K562 (cell line): ENCODE measurements at regions not wholly inside any gene's neighbourhood (a gene's known extent, or its start where the extent isn't known, plus 50 kb on each side); places are given as distances from the start of the nearest gene placed in this dataset.

Source experiments
- ATAC-seq: fragments of 200-7000 bp; cut with Tn5 transposase; 3 replicates; pipeline ENCODE4 v1.9.1; 2020; ENCODE audit warnings: moderate library complexity
- BruUV-seq: library from RNA; stranded (reverse); fragments of 400-500 nt; replicated peaks from 2 replicates; lab custom pipeline; 2021; lab: Mats Ljungman, UMichigan
- CTCF ChIA-PET: fragments of 300-600 bp; formaldehyde crosslinking; extraction: SDS; loops from one replicate; lab custom pipeline; 2021; ENCODE audit warnings: low intra/inter-chr PET ratio; lab: Yijun Ruan, JAX
- POLR2A ChIA-PET: fragments of 300-600, 350-650 bp; sonication (Branson Sonifier 250); formaldehyde crosslinking; extraction: SDS; loops from one replicate; lab custom pipeline; 2021; ENCODE audit warnings: antibody characterized with exemption, inconsistent platforms; lab: Yijun Ruan, JAX
- DNase-seq, 4 experiments: peaks; one replicate each; pipeline versions ENCODE4 v3.0.0 to v3.0.0-alpha.2; 2011 to 2018; ENCODE audit warnings: low spot score in 3 of 4, mixed read lengths in 3 of 4; ENCODE audit errors: extremely low read depth in 1 of 4
- FAIRE-seq: peaks from 2 replicates; lab custom pipeline; 2011; peaks lifted over from hg19 to GRCh38; lab: Jason Lieb, UNC
- H2AFZ ChIP-seq: 2 replicates; pipeline ENCODE4 v1.6.0; 2011; ENCODE audit warnings: low read depth, low read length, control low read depth, inconsistent platforms
- H3K27ac ChIP-seq: fragments of 200-600 bp; 3 replicates; pipeline ENCODE4 v1.8.0; 2011; ENCODE audit warnings: low read depth, mild to moderate bottlenecking, control low read depth, inconsistent platforms, low read length, moderate library complexity, mixed read lengths; ENCODE audit errors: extremely low read depth
- H3K27me3 ChIP-seq, 2 experiments: fragments of 300-600 bp in 1 of 2; 2 replicates in 1 of 2; 3 replicates in 1 of 2; pipeline versions ENCODE4 v1.6.0 to v1.8.0; 2011; ENCODE audit warnings: inconsistent platforms in 2 of 2, low read length in 2 of 2, mild to moderate bottlenecking in 1 of 2, mixed read lengths in 1 of 2, moderate library complexity in 1 of 2; ENCODE audit not compliant: control insufficient read depth in 2 of 2, insufficient read depth in 2 of 2
- H3K36me3 ChIP-seq: fragments of 300-600 bp; 3 replicates; pipeline ENCODE4 v1.8.0; 2011; ENCODE audit warnings: mild to moderate bottlenecking, low read length, inconsistent platforms; ENCODE audit not compliant: control insufficient read depth, insufficient read depth
- H3K4me1 ChIP-seq, 2 experiments: fragments of 200-600 bp in 1 of 2; replicated peaks in 1 of 2; 2 replicates in 1 of 2; 3 replicates in 1 of 2; pipeline versions ENCODE4 v1.5.1 to v1.8.0; 2011; ENCODE audit warnings: inconsistent platforms in 2 of 2, low read length in 2 of 2, mild to moderate bottlenecking in 1 of 2, mixed read lengths in 1 of 2, moderate library complexity in 1 of 2; ENCODE audit not compliant: control insufficient read depth in 2 of 2, insufficient read depth in 2 of 2
- H3K4me2 ChIP-seq: 2 replicates; pipeline ENCODE4 v1.6.1; 2011; ENCODE audit warnings: low read length, control low read depth, inconsistent platforms, mixed read lengths; ENCODE audit not compliant: insufficient read depth
- H3K4me3 ChIP-seq: fragments of 200-600 bp; sonication (generic), shearing (Covaris generic); 2 replicates; pipeline ENCODE4 v1.5.1; 2016; ENCODE audit warnings: control low read depth, inconsistent platforms
- H3K79me2 ChIP-seq: fragments of 200-600 bp; 3 replicates; pipeline ENCODE4 v1.8.0; 2011; ENCODE audit warnings: low read length, inconsistent platforms; ENCODE audit not compliant: control insufficient read depth, insufficient read depth
- H3K9ac ChIP-seq, 2 experiments: 2 replicates each; pipeline versions ENCODE4 v1.6.0 to v1.6.1; 2011; ENCODE audit warnings: low read depth in 2 of 2, low read length in 2 of 2, control low read depth in 1 of 2, inconsistent platforms in 1 of 2, mild to moderate bottlenecking in 1 of 2, mixed read lengths in 1 of 2; ENCODE audit not compliant: insufficient read depth in 1 of 2
- H3K9me1 ChIP-seq: one replicate; pipeline ENCODE4 v1.6.0; 2011; ENCODE audit warnings: inconsistent platforms, mild to moderate bottlenecking, low read length, moderate library complexity; ENCODE audit not compliant: control insufficient read depth, insufficient read depth
- H3K9me3 ChIP-seq: replicated peaks from 2 replicates; pipeline ENCODE4 v1.5.1; 2011; ENCODE audit warnings: low read depth, low read length, inconsistent platforms; ENCODE audit not compliant: control insufficient read depth, insufficient read depth
- H4K20me1 ChIP-seq: replicated peaks from 2 replicates; pipeline ENCODE4 v1.6.1; 2011; ENCODE audit warnings: low read length, inconsistent platforms, mixed read lengths; ENCODE audit not compliant: control insufficient read depth, insufficient read depth
- CHCHD3 ChIP-seq: fragments of 250-450 bp; sonication (Bioruptor Pico); IDR thresholded peaks from 2 replicates; pipeline ENCODE4 v2.1.2; 2022; ENCODE audit warnings: mild to moderate bottlenecking
- CTBP1 ChIP-seq: fragments of 450-650 bp; IDR thresholded peaks from 2 replicates; pipeline ENCODE4 v1.6.1; 2016; ENCODE audit warnings: borderline replicate concordance
- TRIM28 ChIP-seq: fragments of 450-650 bp; IDR thresholded peaks from 2 replicates; pipeline ENCODE4 v1.6.1; 2017
- ZNF140 ChIP-seq: fragments of 250-450 bp; sonication (Bioruptor Pico); IDR thresholded peaks from 2 replicates; pipeline ENCODE4 v1.8.0; 2021; ENCODE audit warnings: moderate library complexity, mild to moderate bottlenecking, inconsistent platforms
- WGBS: fragments of 100-300 bp; shearing (Covaris generic); methylation state at CpG from one replicate; pipeline ENCODE4 v1.1.6; 2016; ENCODE audit warnings: low coverage, mixed read lengths; ENCODE audit not compliant: insufficient coverage; ENCODE audit errors: missing lambda C conversion rate; 5-methylcytosine and 5-hydroxymethylcytosine counted together
- in situ Hi-C: fragments of 300-500 bp; cut with MboI; formaldehyde crosslinking; loops from 4 replicates; pipeline ENCODE4 v1.15.0; 2018; ENCODE audit warnings: inconsistent platforms, mixed read lengths
- intact Hi-C: fragments of 100-400 bp; cut with micrococcal nuclease; formaldehyde crosslinking; loops from 2 replicates; pipeline ENCODE4 v1.14.2; 2022
- TF ChIP-seq, protein P1 (sequence below): fragments of 250-450 bp; sonication (Bioruptor Pico); IDR thresholded peaks from 2 replicates; pipeline ENCODE4 v1.9.0; 2021; ENCODE audit warnings: mild to moderate bottlenecking, inconsistent platforms
- TF ChIP-seq, protein P2 (sequence below): fragments of 450-650 bp; formaldehyde crosslinking; IDR thresholded peaks from 2 replicates; pipeline ENCODE4 v1.4.0; 2020; ENCODE audit warnings: mild to moderate bottlenecking, moderate library complexity

GRCh38 chr19:31863122-31863521 lies 482.3 kb upstream of the ZNF507 start:
- POLR2A ChIA-PET: interaction anchor here (0.6 kb wide), 1 partner anchor 1570 kb away, joined by 4 read pairs; no protein-coding TSS in a partner anchor
- FAIRE-seq: peak; percentile 58

More at GRCh38 chr19:31863122-31863521, 482.3 kb upstream of the ZNF507 start:
- H3K36me3 ChIP-seq: no peaks in the 10 kb centered on the region
- ATAC-seq: no peak
- CTCF ChIA-PET: no interaction called here
- H3K4me2 ChIP-seq: no peak overlapping the region
- no peak overlapping the region for H3K4me3 ChIP-seq
- H3K4me1 ChIP-seq: no peaks in the 10 kb centered on the region
- H3K9me3 ChIP-seq: no peaks in the 10 kb centered on the region
- no peak overlapping the region for H3K27ac ChIP-seq
- 0 out of 2 replicates have a peak, but pooled peaks have one; percentile 67 for TF ChIP-seq TRIM28
- no peak for TF ChIP-seq ZNF140 (CRISPR knock-in tag)
- TF ChIP-seq, protein P1, sequence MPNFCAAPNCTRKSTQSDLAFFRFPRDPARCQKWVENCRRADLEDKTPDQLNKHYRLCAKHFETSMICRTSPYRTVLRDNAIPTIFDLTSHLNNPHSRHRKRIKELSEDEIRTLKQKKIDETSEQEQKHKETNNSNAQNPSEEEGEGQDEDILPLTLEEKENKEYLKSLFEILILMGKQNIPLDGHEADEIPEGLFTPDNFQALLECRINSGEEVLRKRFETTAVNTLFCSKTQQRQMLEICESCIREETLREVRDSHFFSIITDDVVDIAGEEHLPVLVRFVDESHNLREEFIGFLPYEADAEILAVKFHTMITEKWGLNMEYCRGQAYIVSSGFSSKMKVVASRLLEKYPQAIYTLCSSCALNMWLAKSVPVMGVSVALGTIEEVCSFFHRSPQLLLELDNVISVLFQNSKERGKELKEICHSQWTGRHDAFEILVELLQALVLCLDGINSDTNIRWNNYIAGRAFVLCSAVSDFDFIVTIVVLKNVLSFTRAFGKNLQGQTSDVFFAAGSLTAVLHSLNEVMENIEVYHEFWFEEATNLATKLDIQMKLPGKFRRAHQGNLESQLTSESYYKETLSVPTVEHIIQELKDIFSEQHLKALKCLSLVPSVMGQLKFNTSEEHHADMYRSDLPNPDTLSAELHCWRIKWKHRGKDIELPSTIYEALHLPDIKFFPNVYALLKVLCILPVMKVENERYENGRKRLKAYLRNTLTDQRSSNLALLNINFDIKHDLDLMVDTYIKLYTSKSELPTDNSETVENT (CRISPR knock-in tag): no peak
- TF ChIP-seq CTBP1: no peak
- no peak for TF ChIP-seq CHCHD3
- TF ChIP-seq, protein P2, sequence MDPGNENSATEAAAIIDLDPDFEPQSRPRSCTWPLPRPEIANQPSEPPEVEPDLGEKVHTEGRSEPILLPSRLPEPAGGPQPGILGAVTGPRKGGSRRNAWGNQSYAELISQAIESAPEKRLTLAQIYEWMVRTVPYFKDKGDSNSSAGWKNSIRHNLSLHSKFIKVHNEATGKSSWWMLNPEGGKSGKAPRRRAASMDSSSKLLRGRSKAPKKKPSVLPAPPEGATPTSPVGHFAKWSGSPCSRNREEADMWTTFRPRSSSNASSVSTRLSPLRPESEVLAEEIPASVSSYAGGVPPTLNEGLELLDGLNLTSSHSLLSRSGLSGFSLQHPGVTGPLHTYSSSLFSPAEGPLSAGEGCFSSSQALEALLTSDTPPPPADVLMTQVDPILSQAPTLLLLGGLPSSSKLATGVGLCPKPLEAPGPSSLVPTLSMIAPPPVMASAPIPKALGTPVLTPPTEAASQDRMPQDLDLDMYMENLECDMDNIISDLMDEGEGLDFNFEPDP (CRISPR knock-in tag): no peak
- no peaks in the 10 kb centered on the region for H3K9me1 ChIP-seq
- no peaks in the 10 kb centered on the region for H3K27me3 ChIP-seq
- BruUV-seq: no TSS peak
- in situ Hi-C loops (no loop called here), intact Hi-C loops (no loop called here)
- H3K9ac ChIP-seq: no peak overlapping the region
- H3K79me2 ChIP-seq: no peaks in the 10 kb centered on the region
- DNase-seq: peak in 1 of 4 experiments; percentile 1
- no peak overlapping the region for H2AFZ ChIP-seq
- WGBS: 0% methylated on average over 3 of the region's 3 CpGs
- H4K20me1 ChIP-seq: no peaks in the 10 kb centered on the region
